WTC11 (cell line): ENCODE measurements at regions not wholly inside any gene's neighbourhood (a gene's known extent, or its start where the extent isn't known, plus 50 kb on each side); places are given as distances from the start of the nearest gene placed in this dataset.

Source experiments
- ATAC-seq: fragments of 200-7000 bp; cut with Tn5 transposase; 2 replicates; pipeline ENCODE4 v1.10.0; 2021; ENCODE audit warnings: mild to moderate bottlenecking, moderate library complexity
- CTCF ChIA-PET: fragments of 300-600 bp; sonication (Branson Sonifier 250); formaldehyde crosslinking; loops from one replicate; lab custom pipeline; 2021; ENCODE audit warnings: antibody characterized with exemption; lab: Charles Lee
- POLR2A ChIA-PET: fragments of 350-600 bp; sonication (Branson Sonifier 250); formaldehyde crosslinking; loops from one replicate; lab custom pipeline; 2021; ENCODE audit warnings: antibody characterized with exemption; lab: Charles Lee
- DNase-seq: peaks from one replicate; pipeline ENCODE4 v3.0.0; 2021; ENCODE audit warnings: low spot score
- H3K27ac Mint-ChIP-seq: 2 replicates; pipeline ENCODE4 v1.8.0; 2021; ENCODE audit warnings: mixed read lengths
- H3K27me3 Mint-ChIP-seq: 2 replicates; pipeline ENCODE4 v1.8.0; 2021; ENCODE audit warnings: low read depth, mild to moderate bottlenecking, moderate library complexity, mixed read lengths
- H3K36me3 Mint-ChIP-seq: 2 replicates; pipeline ENCODE4 v1.8.0; 2021; ENCODE audit warnings: mixed read lengths
- H3K4me1 Mint-ChIP-seq: 2 replicates; pipeline ENCODE4 v1.8.0; 2022; ENCODE audit warnings: mixed read lengths
- H3K4me3 Mint-ChIP-seq: 2 replicates; pipeline ENCODE4 v1.8.0; 2021; ENCODE audit warnings: mild to moderate bottlenecking, moderate library complexity, mixed read lengths
- H3K9me3 Mint-ChIP-seq: 2 replicates; pipeline ENCODE4 v1.8.0; 2021; ENCODE audit warnings: mixed read lengths
- FOXP1 ChIP-seq: sonication (generic); formaldehyde crosslinking; IDR thresholded peaks from 2 replicates; pipeline ENCODE4 v1.8.0; 2022; ENCODE audit warnings: missing genetic modification reagents, mild to moderate bottlenecking, moderate library complexity, borderline replicate concordance
- GABPB1 ChIP-seq: sonication (generic); formaldehyde crosslinking; IDR thresholded peaks from 2 replicates; pipeline ENCODE4 v1.8.1; 2023; ENCODE audit warnings: mild to moderate bottlenecking, missing genetic modification reagents
- GRHL2 ChIP-seq: fragments of 250-450 bp; sonication (Bioruptor Pico); IDR thresholded peaks from 2 replicates; pipeline ENCODE4 v1.8.0; 2022; ENCODE audit warnings: mild to moderate bottlenecking, moderate library complexity; ENCODE audit not compliant: insufficient replicate concordance, severe bottlenecking
- GTF2I ChIP-seq: fragments of 250-450 bp; sonication (Bioruptor Pico); conservative IDR thresholded peaks from 2 replicates; pipeline ENCODE4 v1.4.0; 2021; ENCODE audit warnings: mild to moderate bottlenecking
- HMGXB4 ChIP-seq: sonication (generic); formaldehyde crosslinking; IDR thresholded peaks from 2 replicates; pipeline ENCODE4 v1.8.1; 2023; ENCODE audit warnings: mild to moderate bottlenecking, moderate library complexity, missing genetic modification reagents
- MXD4 ChIP-seq: fragments of 250-450 bp; sonication (Bioruptor Pico); IDR thresholded peaks from 2 replicates; pipeline ENCODE4 v1.8.0; 2021; ENCODE audit warnings: mild to moderate bottlenecking, moderate library complexity, borderline replicate concordance
- NR2C2 ChIP-seq: sonication (generic); formaldehyde crosslinking; IDR thresholded peaks from 2 replicates; pipeline ENCODE4 v1.8.0; 2022; ENCODE audit warnings: mild to moderate bottlenecking, missing genetic modification reagents
- RORB ChIP-seq: fragments of 250-450 bp; sonication (Bioruptor Pico); IDR thresholded peaks from 2 replicates; pipeline ENCODE4 v1.9.0; 2021; ENCODE audit warnings: mild to moderate bottlenecking
- SMAD4 ChIP-seq: sonication (generic); formaldehyde crosslinking; IDR thresholded peaks from 2 replicates; pipeline ENCODE4 v1.8.0; 2022; ENCODE audit warnings: mild to moderate bottlenecking, missing genetic modification reagents
- SOX15 ChIP-seq: fragments of 250-450 bp; sonication (Bioruptor Pico); IDR thresholded peaks from 2 replicates; pipeline ENCODE4 v1.9.0; 2021; ENCODE audit warnings: mild to moderate bottlenecking
- SP1 ChIP-seq: sonication (generic); formaldehyde crosslinking; conservative IDR thresholded peaks from 2 replicates; pipeline ENCODE4 v1.8.1; 2022; ENCODE audit warnings: missing genetic modification reagents
- TP53 ChIP-seq: sonication (generic); formaldehyde crosslinking; IDR thresholded peaks from 2 replicates; pipeline ENCODE4 v1.8.1; 2023; ENCODE audit warnings: mild to moderate bottlenecking, missing genetic modification reagents
- TF ChIP-seq, protein P1 (sequence below): fragments of 250-450 bp; sonication (Bioruptor Pico); IDR thresholded peaks from 2 replicates; pipeline ENCODE4 v1.9.0; 2021; ENCODE audit warnings: mild to moderate bottlenecking
- TF ChIP-seq, protein P2 (sequence below): fragments of 250-450 bp; sonication (Bioruptor Pico); IDR thresholded peaks from 2 replicates; pipeline ENCODE4 v1.8.0; 2021; ENCODE audit warnings: mild to moderate bottlenecking
- TF ChIP-seq, protein P3 (sequence below): sonication (generic); formaldehyde crosslinking; IDR thresholded peaks from 2 replicates; pipeline ENCODE4 v1.8.0; 2022; ENCODE audit warnings: missing genetic modification reagents
- TF ChIP-seq, protein P4 (sequence below): fragments of 250-450 bp; sonication (Bioruptor Pico); IDR thresholded peaks from 2 replicates; pipeline ENCODE4 v2.1.2; 2022; ENCODE audit warnings: mild to moderate bottlenecking, moderate library complexity

GRCh38 chr12:115850957-115851356 lies 426.5 kb downstream of the MED13L start:
- Mint-ChIP-seq H3K36me3 (0 out of 2 replicates have a peak, but pooled peaks cover 8% of the 10 kb centered on the region), H3K27ac (no peak overlapping the region), H3K4me1 (peaks cover 7% of the 10 kb centered on the region), H3K27me3 (no peaks in the 10 kb centered on the region), H3K9me3 (peaks cover 26% of the 10 kb centered on the region), H3K4me3 (no peak overlapping the region)
- no peak for TF ChIP-seq SOX15 (CRISPR knock-in tag)
- DNase-seq: no peak
- ATAC-seq: no peak
- POLR2A ChIA-PET: no interaction called here
- CTCF ChIA-PET: no interaction called here

- Mint-ChIP-seq H3K4me1 (peaks cover 7% of the 10 kb centered on the region), H3K27ac (no peak overlapping the region), H3K4me3 (no peak overlapping the region), H3K36me3 (0 out of 2 replicates have a peak, but pooled peaks cover 8% of the 10 kb centered on the region), H3K9me3 (peaks cover 31% of the 10 kb centered on the region), H3K27me3 (no peaks in the 10 kb centered on the region)
- no peak for TF ChIP-seq SP1 (CRISPR knock-in tag)
- TF ChIP-seq, protein P1, sequence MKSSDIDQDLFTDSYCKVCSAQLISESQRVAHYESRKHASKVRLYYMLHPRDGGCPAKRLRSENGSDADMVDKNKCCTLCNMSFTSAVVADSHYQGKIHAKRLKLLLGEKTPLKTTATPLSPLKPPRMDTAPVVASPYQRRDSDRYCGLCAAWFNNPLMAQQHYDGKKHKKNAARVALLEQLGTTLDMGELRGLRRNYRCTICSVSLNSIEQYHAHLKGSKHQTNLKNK (CRISPR knock-in tag): no peak
- TF ChIP-seq, protein P2, sequence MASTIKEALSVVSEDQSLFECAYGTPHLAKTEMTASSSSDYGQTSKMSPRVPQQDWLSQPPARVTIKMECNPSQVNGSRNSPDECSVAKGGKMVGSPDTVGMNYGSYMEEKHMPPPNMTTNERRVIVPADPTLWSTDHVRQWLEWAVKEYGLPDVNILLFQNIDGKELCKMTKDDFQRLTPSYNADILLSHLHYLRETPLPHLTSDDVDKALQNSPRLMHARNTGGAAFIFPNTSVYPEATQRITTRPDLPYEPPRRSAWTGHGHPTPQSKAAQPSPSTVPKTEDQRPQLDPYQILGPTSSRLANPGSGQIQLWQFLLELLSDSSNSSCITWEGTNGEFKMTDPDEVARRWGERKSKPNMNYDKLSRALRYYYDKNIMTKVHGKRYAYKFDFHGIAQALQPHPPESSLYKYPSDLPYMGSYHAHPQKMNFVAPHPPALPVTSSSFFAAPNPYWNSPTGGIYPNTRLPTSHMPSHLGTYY (CRISPR knock-in tag): no peak
- TF ChIP-seq, protein P3, sequence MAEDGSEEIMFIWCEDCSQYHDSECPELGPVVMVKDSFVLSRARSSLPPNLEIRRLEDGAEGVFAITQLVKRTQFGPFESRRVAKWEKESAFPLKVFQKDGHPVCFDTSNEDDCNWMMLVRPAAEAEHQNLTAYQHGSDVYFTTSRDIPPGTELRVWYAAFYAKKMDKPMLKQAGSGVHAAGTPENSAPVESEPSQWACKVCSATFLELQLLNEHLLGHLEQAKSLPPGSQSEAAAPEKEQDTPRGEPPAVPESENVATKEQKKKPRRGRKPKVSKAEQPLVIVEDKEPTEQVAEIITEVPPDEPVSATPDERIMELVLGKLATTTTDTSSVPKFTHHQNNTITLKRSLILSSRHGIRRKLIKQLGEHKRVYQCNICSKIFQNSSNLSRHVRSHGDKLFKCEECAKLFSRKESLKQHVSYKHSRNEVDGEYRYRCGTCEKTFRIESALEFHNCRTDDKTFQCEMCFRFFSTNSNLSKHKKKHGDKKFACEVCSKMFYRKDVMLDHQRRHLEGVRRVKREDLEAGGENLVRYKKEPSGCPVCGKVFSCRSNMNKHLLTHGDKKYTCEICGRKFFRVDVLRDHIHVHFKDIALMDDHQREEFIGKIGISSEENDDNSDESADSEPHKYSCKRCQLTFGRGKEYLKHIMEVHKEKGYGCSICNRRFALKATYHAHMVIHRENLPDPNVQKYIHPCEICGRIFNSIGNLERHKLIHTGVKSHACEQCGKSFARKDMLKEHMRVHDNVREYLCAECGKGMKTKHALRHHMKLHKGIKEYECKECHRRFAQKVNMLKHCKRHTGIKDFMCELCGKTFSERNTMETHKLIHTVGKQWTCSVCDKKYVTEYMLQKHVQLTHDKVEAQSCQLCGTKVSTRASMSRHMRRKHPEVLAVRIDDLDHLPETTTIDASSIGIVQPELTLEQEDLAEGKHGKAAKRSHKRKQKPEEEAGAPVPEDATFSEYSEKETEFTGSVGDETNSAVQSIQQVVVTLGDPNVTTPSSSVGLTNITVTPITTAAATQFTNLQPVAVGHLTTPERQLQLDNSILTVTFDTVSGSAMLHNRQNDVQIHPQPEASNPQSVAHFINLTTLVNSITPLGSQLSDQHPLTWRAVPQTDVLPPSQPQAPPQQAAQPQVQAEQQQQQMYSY (CRISPR knock-in tag): no peak
- no peak for TF ChIP-seq FOXP1 (CRISPR knock-in tag)
- ChIA-PET CTCF (no interaction called here), POLR2A (no interaction called here)
- DNase-seq: no peak
- ATAC-seq: no peak
Measured at GRCh38 chr12:115849262-115849943, 428.1 kb downstream of the MED13L start.

GRCh38 chr12:115847398-115847797 lies 430.1 kb downstream of the MED13L start:
- ATAC-seq: no peak
- peaks cover 3% of the 10 kb centered on the region for H3K4me1 Mint-ChIP-seq
- TF ChIP-seq, protein P1 (CRISPR knock-in tag): no peak
- 0 out of 2 replicates have a peak, but pooled peaks have one; percentile 7 for TF ChIP-seq GTF2I (CRISPR knock-in tag)
- TF ChIP-seq, all 79 proteins: peak for 1
- H3K9me3 Mint-ChIP-seq: peaks cover 31% of the 10 kb centered on the region
- H3K36me3 Mint-ChIP-seq: 0 out of 2 replicates have a peak, but pooled peaks cover 8% of the 10 kb centered on the region
- no peak for DNase-seq
- ChIA-PET CTCF (no interaction called here), POLR2A (no interaction called here)
- no peak overlapping the region for H3K4me3 Mint-ChIP-seq
- no peak overlapping the region for H3K27ac Mint-ChIP-seq
- no peaks in the 10 kb centered on the region; the same call in 1 of the 2 replicates for H3K27me3 Mint-ChIP-seq

- Mint-ChIP-seq H3K4me1 (peaks cover 3% of the 10 kb centered on the region), H3K4me3 (no peak overlapping the region), H3K27ac (no peak overlapping the region), H3K27me3 (no peaks in the 10 kb centered on the region; the same call in 1 of the 2 replicates), H3K9me3 (peaks cover 31% of the 10 kb centered on the region), H3K36me3 (0 out of 2 replicates have a peak, but pooled peaks cover 8% of the 10 kb centered on the region)
- ChIA-PET POLR2A (no interaction called here), CTCF (no interaction called here)
- no peak for TF ChIP-seq TP53
- peak; percentile 36; the same call in 1 of the 2 replicates for ATAC-seq
- DNase-seq: no peak
Measured at GRCh38 chr12:115846516-115846915, 431.0 kb downstream of the MED13L start.

GRCh38 chr12:115840159-115840558 lies 437.3 kb downstream of the MED13L start:
- ATAC-seq: no peak
- Mint-ChIP-seq H3K36me3 (no peaks in the 10 kb centered on the region), H3K9me3 (peaks cover under 1% of the 10 kb centered on the region)
- TF ChIP-seq GRHL2 (CRISPR knock-in tag) (no peak), NR2C2 (CRISPR knock-in tag) (no peak), SMAD4 (no peak), RORB (CRISPR knock-in tag) (no peak), GABPB1 (peak; percentile 51; the same call in 1 of the 2 replicates), MXD4 (CRISPR knock-in tag) (no peak), HMGXB4 (CRISPR knock-in tag) (no peak)
- TF ChIP-seq, protein P4, sequence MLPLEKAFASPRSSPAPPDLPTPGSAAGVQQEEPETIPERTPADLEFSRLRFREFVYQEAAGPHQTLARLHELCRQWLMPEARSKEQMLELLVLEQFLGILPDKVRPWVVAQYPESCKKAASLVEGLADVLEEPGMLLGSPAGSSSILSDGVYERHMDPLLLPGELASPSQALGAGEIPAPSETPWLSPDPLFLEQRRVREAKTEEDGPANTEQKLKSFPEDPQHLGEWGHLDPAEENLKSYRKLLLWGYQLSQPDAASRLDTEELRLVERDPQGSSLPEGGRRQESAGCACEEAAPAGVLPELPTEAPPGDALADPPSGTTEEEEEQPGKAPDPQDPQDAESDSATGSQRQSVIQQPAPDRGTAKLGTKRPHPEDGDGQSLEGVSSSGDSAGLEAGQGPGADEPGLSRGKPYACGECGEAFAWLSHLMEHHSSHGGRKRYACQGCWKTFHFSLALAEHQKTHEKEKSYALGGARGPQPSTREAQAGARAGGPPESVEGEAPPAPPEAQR (CRISPR knock-in tag): no peak
- TF ChIP-seq, all 79 proteins: peak for 1
- ChIA-PET POLR2A (no interaction called here), CTCF (interaction anchor here (1.1 kb wide), 1 partner anchor 83 kb away, joined by 3 read pairs; no protein-coding TSS in a partner anchor)
- no peaks in the 10 kb centered on the region; the same call in 1 of the 2 replicates for H3K27me3 Mint-ChIP-seq
- no peak overlapping the region for H3K4me3 Mint-ChIP-seq
- no peaks in the 10 kb centered on the region for H3K4me1 Mint-ChIP-seq
- H3K27ac Mint-ChIP-seq: no peak overlapping the region
- DNase-seq: no peak
